ENCODE measurements at regions not wholly inside any gene's neighbourhood (a gene's known extent, or its start where the extent isn't known, plus 50 kb on each side); places are given as distances from the start of the nearest gene placed in this dataset.
"Not testable (repeated sequence)": the region's sequence is repeated elsewhere in the genome, so short reads cannot be mapped to it uniquely, and the experiment has no call there.

DNA sequence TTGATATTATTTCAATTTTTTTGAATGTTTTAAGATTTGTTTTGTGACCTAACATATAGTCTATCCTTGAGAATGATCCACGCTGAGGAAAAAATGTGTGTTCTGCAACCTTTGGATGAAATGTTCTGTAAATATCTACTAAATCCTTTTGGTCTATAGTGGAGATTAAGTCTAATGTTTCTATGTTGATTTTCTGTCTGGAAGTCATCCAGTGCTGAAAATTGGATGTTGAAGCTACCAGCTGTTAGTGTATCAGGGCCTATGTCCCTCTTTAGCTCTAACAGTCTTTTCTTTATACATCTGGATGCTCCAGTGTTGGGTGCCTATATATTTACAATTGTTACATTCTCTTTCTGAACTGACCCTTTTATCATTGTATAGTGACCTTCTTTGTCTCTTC is 422.3 kb downstream of the TMEM232 start:
- ATAC-seq = no peak
- Histone ChIP-seq H3K27ac (no peak overlapping the region), H3K36me3 (no peaks in the 10 kb centered on the region), H3K9me3 (no peaks in the 10 kb centered on the region), H3K4me1 (no peaks in the 10 kb centered on the region), H3K4me3 (no peak overlapping the region), H3K27me3 (no peaks in the 10 kb centered on the region)
- TF ChIP-seq, protein P1, sequence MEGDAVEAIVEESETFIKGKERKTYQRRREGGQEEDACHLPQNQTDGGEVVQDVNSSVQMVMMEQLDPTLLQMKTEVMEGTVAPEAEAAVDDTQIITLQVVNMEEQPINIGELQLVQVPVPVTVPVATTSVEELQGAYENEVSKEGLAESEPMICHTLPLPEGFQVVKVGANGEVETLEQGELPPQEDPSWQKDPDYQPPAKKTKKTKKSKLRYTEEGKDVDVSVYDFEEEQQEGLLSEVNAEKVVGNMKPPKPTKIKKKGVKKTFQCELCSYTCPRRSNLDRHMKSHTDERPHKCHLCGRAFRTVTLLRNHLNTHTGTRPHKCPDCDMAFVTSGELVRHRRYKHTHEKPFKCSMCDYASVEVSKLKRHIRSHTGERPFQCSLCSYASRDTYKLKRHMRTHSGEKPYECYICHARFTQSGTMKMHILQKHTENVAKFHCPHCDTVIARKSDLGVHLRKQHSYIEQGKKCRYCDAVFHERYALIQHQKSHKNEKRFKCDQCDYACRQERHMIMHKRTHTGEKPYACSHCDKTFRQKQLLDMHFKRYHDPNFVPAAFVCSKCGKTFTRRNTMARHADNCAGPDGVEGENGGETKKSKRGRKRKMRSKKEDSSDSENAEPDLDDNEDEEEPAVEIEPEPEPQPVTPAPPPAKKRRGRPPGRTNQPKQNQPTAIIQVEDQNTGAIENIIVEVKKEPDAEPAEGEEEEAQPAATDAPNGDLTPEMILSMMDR (IDR thresholded peaks at IDR 0.05 in 4 of 5, conservative IDR thresholded peaks at IDR 0.05 in 1 of 5) = no peak
- no peak for TF ChIP-seq POLR2A (IDR thresholded peaks at IDR 0.05)
- in situ Hi-C loops (cut with MboI; ENCODE audit: low sequenced_read_pairs in 4 of 4) = no loop called here
- intact Hi-C loops (cut with DNase I; ENCODE audit: low total_unique reads) = no loop called here
- no peak for DNase-seq

- ATAC-seq = no peak
- no peak overlapping the region for H3K27ac ChIP-seq
- H3K4me3 ChIP-seq = no peak overlapping the region
- no peaks in the 10 kb centered on the region for H3K9me3 ChIP-seq
- H3K4me1 ChIP-seq = no peaks in the 10 kb centered on the region
- in situ Hi-C loops (cut with MboI; ENCODE audit: low sequenced_read_pairs in 4 of 4) (no loop called here), intact Hi-C loops (cut with DNase I; ENCODE audit: low total_unique reads) (no loop called here)
- no peaks in the 10 kb centered on the region for H3K36me3 ChIP-seq
- DNase-seq = no peak
- TF ChIP-seq, protein P1 (IDR thresholded peaks at IDR 0.05 in 4 of 5, conservative IDR thresholded peaks at IDR 0.05 in 1 of 5) = no peak
- no peak for TF ChIP-seq POLR2A (IDR thresholded peaks at IDR 0.05)
- no peaks in the 10 kb centered on the region for H3K27me3 ChIP-seq
Measured at GRCh38 chr5:110306650-110307049, 419.8 kb downstream of the TMEM232 start.

- intact Hi-C loops (cut with DNase I; ENCODE audit: low total_unique reads) (no loop called here), in situ Hi-C loops (cut with MboI; ENCODE audit: low sequenced_read_pairs in 4 of 4) (no loop called here)
- no peak for TF ChIP-seq POLR2A (IDR thresholded peaks at IDR 0.05)
- TF ChIP-seq, protein P1 (IDR thresholded peaks at IDR 0.05 in 4 of 5, conservative IDR thresholded peaks at IDR 0.05 in 1 of 5) = no peak
- Histone ChIP-seq H3K27ac (no peak overlapping the region), H3K36me3 (no peaks in the 10 kb centered on the region), H3K4me3 (no peak overlapping the region), H3K4me1 (no peaks in the 10 kb centered on the region), H3K27me3 (no peaks in the 10 kb centered on the region), H3K9me3 (no peaks in the 10 kb centered on the region)
- DNase-seq (no peak), ATAC-seq (no peak)
Measured at GRCh38 chr5:110309222-110309621, 417.2 kb downstream of the TMEM232 start.

GRCh38 chr5:110316566-110316965 is 409.9 kb downstream of the TMEM232 start:
- ATAC-seq; H3K4me3 ChIP-seq; H3K27me3 ChIP-seq; H3K9me3 ChIP-seq; intact Hi-C loops (cut with DNase I; ENCODE audit: low total_unique reads); in situ Hi-C loops (cut with MboI; ENCODE audit: low sequenced_read_pairs in 4 of 4); H3K27ac ChIP-seq; H3K4me1 ChIP-seq; DNase-seq; H3K36me3 ChIP-seq: not testable (repeated sequence)

- Histone ChIP-seq H3K27ac (no peak overlapping the region), H3K4me1 (no peaks in the 10 kb centered on the region), H3K9me3 (no peaks in the 10 kb centered on the region), H3K4me3 (no peak overlapping the region), H3K27me3 (no peaks in the 10 kb centered on the region), H3K36me3 (no peaks in the 10 kb centered on the region)
- DNase-seq = no peak
- intact Hi-C loops (cut with DNase I; ENCODE audit: low total_unique reads) (no loop called here), in situ Hi-C loops (cut with MboI; ENCODE audit: low sequenced_read_pairs in 4 of 4) (no loop called here)
- no peak for ATAC-seq
- TF ChIP-seq, protein P1 (IDR thresholded peaks at IDR 0.05 in 4 of 5, conservative IDR thresholded peaks at IDR 0.05 in 1 of 5) = no peak
- no peak for TF ChIP-seq POLR2A (IDR thresholded peaks at IDR 0.05)
Measured at GRCh38 chr5:110321117-110321516, 405.4 kb downstream of the TMEM232 start.
